Urinary bladder (tissue), 3 donors: ENCODE measurements at regions not wholly inside any gene's neighbourhood (a gene's known extent, or its start where the extent isn't known, plus 50 kb on each side); places are given as distances from the start of the nearest gene placed in this dataset.

Experiments
- DNase-seq: peaks from one replicate; pipeline ENCODE4 v3.0.0-alpha.2; 2015; ENCODE audit errors: extremely low spot score
- H3K27ac ChIP-seq: one replicate; pipeline ENCODE4 v1.5.1; 2013; ENCODE audit warnings: low read depth, mild to moderate bottlenecking, moderate library complexity
- H3K36me3 ChIP-seq: one replicate; pipeline ENCODE4 v1.6.1; 2013; ENCODE audit warnings: mild to moderate bottlenecking, moderate library complexity; ENCODE audit not compliant: insufficient read depth
- H3K4me1 ChIP-seq: one replicate; pipeline ENCODE4 v1.6.1; 2013; ENCODE audit warnings: mild to moderate bottlenecking, moderate library complexity; ENCODE audit not compliant: insufficient read depth
- H3K4me3 ChIP-seq: one replicate; pipeline ENCODE4 v1.5.1; 2013; ENCODE audit warnings: low read depth, low read length
- WGBS: extraction: QIAGEN DNeasy Blood & Tissue Kit; methylation state at CpG from one replicate; pipeline ENCODE4 v1.1.7; 2013; 5-methylcytosine and 5-hydroxymethylcytosine counted together
- donor health status: healthy with polysubstance abuse.
- donor health status: healthy.

DNA sequence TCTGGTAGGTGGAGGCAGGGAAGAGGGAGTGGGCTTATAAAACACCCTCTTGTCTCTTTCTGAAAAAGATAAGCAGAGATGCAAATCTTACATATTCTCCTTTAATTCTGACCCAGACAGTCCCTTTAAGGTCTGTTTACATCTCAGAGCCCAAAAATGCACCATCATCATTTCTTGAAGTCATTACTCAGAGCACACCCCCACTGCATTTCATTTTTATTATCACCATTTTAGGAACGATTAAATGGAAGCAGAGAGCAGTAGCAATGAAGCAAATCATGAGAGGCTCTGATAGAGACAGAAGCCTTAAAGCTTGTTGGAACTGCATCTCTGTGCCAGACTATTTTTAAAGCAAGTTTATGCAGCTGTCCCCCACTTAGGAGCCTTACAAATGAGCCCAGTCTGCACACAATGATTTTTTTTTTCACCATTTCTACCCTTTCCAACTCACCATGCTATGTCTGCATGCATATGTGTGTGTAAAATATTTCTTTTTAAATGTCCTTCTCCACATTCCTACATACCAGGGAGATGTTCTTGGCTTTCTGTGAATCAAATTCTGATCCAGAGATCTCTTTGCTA, 311.0 kb downstream of the GRIN2B start:
- H3K4me1 ChIP-seq: no peaks in the 10 kb centered on the region
- 19% methylated on average over 1 of the region's 1 CpG for WGBS
- H3K36me3 ChIP-seq: no peaks in the 10 kb centered on the region
- no peak overlapping the region for H3K27ac ChIP-seq
- no peak overlapping the region for H3K4me3 ChIP-seq
- DNase-seq: no peak

DNA sequence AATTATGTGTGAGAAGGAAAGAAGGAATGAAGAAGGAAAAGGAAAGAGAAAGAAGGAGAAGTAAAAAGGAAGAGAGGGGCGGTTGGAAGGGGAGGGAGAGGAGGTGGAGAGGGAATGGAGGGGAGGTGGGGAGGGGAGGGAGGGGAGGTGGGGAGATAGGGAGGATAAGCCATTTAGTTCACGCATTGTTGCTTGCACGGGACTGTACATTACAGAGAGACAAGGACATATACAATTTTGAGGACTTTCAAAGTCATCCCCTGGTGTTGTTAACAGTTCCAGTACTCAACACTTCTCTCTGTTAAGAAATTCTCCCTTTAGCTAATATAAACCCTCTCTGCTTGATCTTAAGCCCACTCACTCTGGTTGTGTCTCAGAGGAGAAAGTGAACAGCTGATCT, 312.5 kb downstream of the GRIN2B start:
- no peak for DNase-seq
- Histone ChIP-seq H3K4me3 (no peak overlapping the region), H3K27ac (no peak overlapping the region), H3K4me1 (no peaks in the 10 kb centered on the region), H3K36me3 (no peaks in the 10 kb centered on the region)
- 71% methylated on average over 3 of the region's 3 CpGs for WGBS

DNA sequence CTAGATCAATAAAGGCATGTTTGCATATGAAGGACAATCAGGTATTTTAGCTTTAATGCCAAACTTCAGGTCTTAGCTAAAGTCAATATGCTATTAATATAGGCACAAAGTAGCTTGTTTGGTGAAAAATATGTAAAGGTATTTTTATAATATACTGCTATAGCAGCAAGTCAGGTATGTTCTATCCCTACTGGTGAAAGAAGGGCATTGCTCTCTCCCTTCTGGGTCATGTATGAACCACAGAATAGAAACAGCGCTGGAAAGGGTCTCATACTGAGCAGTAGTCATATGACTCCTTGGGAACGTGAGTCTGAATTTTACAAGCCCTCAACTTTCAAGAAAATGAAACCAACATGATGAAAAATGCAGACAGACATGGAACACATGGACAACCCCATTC, 314.6 kb downstream of the GRIN2B start:
- H3K36me3 ChIP-seq: no peaks in the 10 kb centered on the region
- no peak for DNase-seq
- WGBS: 44% methylated on average over 2 of the region's 2 CpGs
- H3K4me1 ChIP-seq: no peaks in the 10 kb centered on the region
- no peak overlapping the region for H3K27ac ChIP-seq
- no peak overlapping the region for H3K4me3 ChIP-seq

DNA sequence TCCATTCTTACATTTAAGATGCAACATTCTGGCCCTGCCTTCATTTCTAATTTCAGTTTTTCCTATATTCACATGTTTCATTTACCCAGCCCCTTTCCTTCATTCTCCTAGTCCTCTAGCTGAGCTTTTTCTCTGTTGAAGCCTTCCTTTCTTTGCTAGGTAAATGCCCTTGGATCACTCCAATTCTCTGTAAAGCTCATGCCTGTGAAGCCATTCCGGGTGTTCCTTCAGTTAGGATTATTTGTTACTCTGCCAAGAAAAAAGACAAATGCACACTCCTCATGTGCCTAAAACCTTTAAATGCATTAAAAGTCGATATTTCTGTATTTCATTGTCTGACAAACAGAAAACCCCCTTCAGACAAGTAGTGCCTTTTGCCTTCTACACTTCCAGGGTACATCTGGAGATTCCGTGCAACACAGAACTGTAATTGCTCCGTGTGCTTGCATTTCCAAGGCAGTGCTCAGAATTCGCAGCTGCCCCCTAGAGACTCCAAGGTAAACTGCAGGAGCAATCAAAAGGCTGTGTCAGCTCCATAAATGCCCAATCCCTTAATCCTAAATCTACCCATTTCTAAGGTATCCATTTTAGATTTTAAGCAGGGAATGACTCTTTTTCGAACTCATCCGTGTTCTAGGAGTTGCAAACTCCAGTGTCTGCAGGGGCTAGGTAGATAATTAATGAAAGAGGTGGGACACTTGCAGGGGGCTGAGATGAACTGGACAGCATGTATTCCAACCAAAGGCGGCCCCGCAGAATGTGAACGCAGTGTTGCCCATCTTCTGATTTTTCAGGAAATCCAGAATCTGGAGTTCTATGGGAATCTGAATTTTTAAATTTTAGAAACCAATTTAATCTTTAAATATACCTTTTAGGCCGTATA, 320.2 kb downstream of the GRIN2B start:
- 42% methylated on average over 11 of the region's 11 CpGs for WGBS
- H3K36me3 ChIP-seq: no peaks in the 10 kb centered on the region
- DNase-seq: peak; percentile 23

DNA sequence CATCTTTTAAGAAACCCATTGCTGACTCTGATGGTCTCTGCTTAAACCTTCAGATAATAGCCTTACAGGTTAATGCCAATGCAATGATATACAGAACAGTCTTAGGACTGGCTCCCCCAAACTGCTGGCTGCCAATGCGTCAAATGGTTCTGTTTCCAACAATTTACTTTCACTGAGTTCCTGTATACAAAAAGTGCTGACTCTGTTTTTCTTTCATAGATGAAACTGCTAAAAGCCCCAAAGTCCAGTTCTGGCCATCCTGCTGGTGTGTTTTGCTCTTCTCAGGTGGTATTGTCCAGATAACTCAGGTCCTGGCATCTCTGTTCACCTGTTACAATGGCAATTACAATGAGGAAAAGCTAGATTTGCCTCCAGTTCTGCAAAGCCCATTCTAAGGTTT, 326.9 kb downstream of the GRIN2B start:
- WGBS: 80% methylated on average over 1 of the region's 1 CpG
- no peaks in the 10 kb centered on the region for H3K4me1 ChIP-seq

More for the DNA sequence above, 320.2 kb downstream of the GRIN2B start:
- no peak overlapping the region for H3K27ac ChIP-seq
- H3K4me3 ChIP-seq: no peak overlapping the region
- no peaks in the 10 kb centered on the region for H3K4me1 ChIP-seq

DNA sequence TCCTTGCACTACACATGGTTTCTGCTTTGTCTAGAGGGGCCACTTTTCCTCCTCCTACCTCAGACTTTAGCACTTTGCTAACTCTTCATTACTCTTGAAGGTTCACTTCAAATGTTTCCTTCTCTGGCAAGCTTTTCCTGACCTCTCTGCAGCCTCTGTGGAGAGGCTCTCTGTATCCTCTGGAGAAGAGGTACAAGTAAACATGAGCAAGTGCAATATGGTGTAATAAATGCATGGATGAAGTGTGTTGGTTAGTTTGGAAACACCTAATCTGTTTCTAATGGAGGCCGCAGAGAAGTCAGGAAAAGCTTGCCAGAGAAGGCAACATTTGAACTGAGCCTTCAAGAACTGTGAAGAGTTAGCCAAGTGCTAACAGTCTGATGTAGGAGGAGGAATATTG, 329.3 kb downstream of the GRIN2B start:
- H3K36me3 ChIP-seq: no peaks in the 10 kb centered on the region
- no peaks in the 10 kb centered on the region for H3K4me1 ChIP-seq
- 97% methylated on average over 1 of the region's 1 CpG for WGBS
- no peak overlapping the region for H3K4me3 ChIP-seq
- DNase-seq: no peak
- no peak overlapping the region for H3K27ac ChIP-seq

More for the DNA sequence above, 326.9 kb downstream of the GRIN2B start:
- H3K4me3 ChIP-seq: no peak overlapping the region
- DNase-seq: no peak
- no peak overlapping the region for H3K27ac ChIP-seq
- no peaks in the 10 kb centered on the region for H3K36me3 ChIP-seq

DNA sequence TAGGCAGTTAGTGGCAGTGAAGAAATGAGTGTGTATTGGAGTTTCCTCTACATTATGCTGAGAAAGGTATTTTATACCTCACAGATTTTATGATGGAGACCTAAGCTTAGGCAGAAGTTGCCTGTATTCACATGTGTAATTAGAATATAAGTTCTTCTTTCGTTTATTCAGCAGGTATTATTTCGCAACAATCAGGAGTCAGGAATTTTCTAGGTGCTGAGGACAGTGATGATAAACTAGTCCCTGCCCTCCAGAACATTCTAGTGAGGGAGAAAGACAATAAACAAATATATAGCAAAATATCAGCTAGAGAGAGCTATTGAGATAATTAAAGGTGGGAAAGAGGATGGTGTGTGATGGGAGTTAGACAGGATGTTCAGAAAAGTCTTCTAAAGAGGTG, 345.7 kb downstream of the GRIN2B start:
- WGBS: 60% methylated on average over 2 of the region's 2 CpGs
- H3K36me3 ChIP-seq: no peaks in the 10 kb centered on the region
- no peak for DNase-seq
- no peak overlapping the region for H3K27ac ChIP-seq
- no peaks in the 10 kb centered on the region for H3K4me1 ChIP-seq
- H3K4me3 ChIP-seq: no peak overlapping the region

DNA sequence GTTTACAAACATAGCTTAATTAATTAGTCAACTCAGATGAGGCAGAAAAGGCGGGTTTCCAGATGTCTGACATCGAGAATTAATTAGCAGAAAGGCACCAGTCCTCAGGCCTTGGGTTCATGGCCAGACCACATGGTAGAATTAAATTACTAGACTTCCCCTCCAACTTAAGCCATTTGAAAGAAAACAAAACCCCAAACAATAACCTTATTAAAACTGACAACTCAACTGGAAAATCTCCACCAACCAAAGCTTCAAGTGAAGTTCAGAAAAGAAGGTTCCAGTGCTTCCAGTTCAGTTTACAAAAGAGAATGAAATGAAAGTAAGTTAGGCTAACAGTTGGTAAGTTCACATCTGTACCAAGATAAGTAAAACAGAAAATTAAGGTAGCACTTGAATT, 349.5 kb downstream of the GRIN2B start:
- Histone ChIP-seq H3K4me3 (no peak overlapping the region), H3K4me1 (no peaks in the 10 kb centered on the region), H3K36me3 (no peaks in the 10 kb centered on the region), H3K27ac (no peak overlapping the region)
- no peak for DNase-seq
- 88% methylated on average over 2 of the region's 2 CpGs for WGBS

DNA sequence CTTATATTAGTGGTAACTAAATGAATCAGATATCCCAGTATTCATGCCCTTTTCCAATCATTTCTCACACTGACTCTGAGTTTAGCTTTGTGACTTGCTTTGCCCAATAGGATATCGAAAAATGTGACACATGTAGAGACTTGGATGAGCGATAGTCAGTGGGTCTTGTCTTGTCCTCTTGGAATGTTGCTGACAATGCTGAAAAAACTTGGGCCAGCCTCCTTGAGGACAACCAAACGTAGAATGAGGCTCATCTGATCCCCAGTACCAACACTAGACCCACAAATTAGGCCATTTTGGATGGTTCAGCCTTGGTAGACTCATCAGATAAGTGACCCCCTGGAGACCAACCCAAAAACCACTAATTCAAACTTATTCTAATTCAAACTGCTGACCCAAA, 351.0 kb downstream of the GRIN2B start:
- Histone ChIP-seq H3K36me3 (no peaks in the 10 kb centered on the region), H3K4me1 (no peaks in the 10 kb centered on the region), H3K4me3 (no peak overlapping the region), H3K27ac (no peak overlapping the region)
- 84% methylated on average over 3 of the region's 3 CpGs for WGBS
- no peak for DNase-seq

DNA sequence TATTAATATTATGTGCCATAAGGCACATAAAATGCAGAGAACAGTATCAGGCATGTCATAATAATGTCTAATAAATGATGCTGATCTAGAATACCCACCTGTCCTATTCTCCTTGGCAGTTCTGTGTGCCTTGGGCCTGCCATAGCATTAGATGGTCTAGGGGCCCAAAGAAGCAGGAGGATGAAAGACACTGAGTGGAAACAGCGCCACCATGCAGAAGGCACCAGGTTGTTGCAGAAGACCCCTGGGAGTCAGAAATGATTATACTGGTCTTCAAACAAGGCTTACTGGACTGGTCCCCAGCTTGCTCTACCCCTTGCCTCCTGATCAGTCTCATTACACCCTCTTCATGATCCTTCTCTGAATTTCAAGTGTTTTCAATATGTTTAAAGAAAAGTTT, 353.3 kb downstream of the GRIN2B start:
- 94% methylated on average over 1 of the region's 1 CpG for WGBS
- no peak overlapping the region for H3K27ac ChIP-seq
- H3K36me3 ChIP-seq: no peaks in the 10 kb centered on the region
- no peak for DNase-seq
- H3K4me3 ChIP-seq: no peak overlapping the region
- H3K4me1 ChIP-seq: no peaks in the 10 kb centered on the region

DNA sequence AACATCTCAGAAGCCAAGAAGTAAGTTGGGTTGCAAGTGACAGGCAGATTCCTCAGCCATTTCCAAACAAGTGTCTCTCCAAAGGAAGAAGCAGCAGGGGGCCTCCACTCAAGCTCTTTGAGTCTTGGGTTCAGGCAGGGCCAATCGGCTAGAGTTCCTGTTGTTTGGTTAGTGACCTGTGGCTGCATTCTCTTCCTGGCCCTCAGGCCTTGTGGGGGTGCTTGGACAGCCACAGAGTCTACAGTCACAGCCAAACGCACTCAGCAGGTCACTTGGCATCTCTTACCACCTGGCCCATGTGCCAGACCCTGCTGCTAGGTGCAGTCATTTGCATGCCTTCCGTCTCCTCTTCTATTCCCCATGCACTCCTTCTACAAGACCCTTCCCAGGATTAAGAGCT, 353.9 kb downstream of the GRIN2B start:
- Histone ChIP-seq H3K4me1 (no peaks in the 10 kb centered on the region), H3K4me3 (no peak overlapping the region), H3K27ac (no peak overlapping the region), H3K36me3 (no peaks in the 10 kb centered on the region)
- 78% methylated on average over 3 of the region's 3 CpGs for WGBS
- no peak for DNase-seq

DNA sequence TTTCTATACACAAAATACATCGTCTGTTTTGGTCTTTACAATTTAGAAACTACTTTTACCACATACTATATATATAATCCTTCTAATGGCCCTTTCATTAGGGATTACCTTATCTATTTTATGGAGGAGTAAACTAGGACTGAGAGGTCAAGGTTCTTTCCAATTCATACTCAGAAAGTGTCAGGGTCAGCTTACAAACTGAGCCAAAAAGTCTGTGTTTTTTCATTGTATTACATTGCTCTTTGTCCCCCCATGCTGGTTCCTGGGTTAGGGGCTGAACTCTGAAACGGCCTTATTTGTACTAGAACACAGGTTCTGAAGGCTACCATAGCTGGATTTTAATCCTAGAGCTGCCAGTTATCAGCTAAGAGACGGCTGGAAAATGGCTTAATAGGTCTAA, 368.1 kb downstream of the GRIN2B start:
- H3K4me1 ChIP-seq: no peaks in the 10 kb centered on the region
- no peak overlapping the region for H3K4me3 ChIP-seq
- no peaks in the 10 kb centered on the region for H3K36me3 ChIP-seq
- WGBS: 48% methylated on average over 3 of the region's 3 CpGs
- H3K27ac ChIP-seq: no peak overlapping the region
- no peak for DNase-seq

DNA sequence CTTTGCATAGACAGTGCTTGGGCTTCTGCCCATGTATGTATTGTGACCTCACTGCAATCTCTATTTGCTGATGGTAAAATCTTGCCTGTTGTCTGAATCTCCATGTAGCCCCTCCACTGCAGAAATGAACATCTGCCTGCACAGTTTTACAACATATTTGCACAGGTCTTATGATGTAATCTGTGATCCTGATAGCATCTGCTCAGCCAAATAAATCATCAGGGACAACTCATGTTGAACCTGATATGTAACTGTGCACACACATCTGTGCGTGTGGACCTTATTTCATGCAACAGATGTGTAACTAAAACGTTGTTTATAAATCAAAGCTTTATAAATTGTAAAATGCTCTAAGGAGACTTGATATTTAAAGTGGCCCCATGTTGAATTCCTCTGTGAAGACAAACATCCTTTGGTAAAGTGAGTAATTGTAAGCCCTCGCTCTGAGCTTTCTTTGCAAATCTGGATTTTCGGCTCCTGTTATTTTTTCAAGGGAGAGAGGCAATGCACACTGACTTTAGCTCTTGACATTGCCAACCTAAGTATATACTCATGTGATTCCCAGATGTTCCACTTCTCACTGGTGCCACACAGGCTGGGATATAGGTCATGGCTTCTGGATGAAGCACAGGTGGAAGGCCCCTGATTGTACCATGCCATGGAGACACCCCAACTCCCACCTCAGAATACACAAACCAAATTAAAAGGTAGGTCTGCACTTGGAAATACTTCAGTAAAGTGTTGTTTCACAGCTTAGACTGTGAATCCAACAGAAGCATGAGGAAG, 371.3 kb downstream of the GRIN2B start:
- H3K36me3 ChIP-seq: no peaks in the 10 kb centered on the region
- H3K4me3 ChIP-seq: no peak overlapping the region
- H3K4me1 ChIP-seq: no peaks in the 10 kb centered on the region
- H3K27ac ChIP-seq: no peak overlapping the region
- no peak for DNase-seq
- 40% methylated on average over 4 of the region's 4 CpGs for WGBS

DNA sequence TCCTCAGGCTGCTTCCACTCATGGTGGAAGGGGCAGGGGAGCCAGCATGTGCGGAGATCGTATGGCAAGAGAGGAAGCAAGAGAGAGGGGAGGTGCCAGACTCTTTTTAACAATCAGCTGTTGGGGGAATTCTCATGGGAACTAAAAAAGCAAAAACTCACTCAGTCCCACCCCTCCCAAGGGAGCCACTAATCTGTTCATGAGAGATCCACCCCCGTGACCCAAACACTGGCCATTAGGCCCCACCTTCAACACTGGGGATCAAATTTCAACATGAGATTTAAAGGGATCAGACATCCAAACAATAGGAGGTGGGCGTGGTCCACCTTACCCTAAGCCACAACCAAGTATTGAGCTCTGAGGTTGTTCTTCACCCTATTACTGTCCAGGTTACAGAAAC, 375.1 kb downstream of the GRIN2B start:
- Histone ChIP-seq H3K36me3 (no peaks in the 10 kb centered on the region), H3K4me3 (no peak overlapping the region), H3K27ac (no peak overlapping the region), H3K4me1 (no peaks in the 10 kb centered on the region)
- 52% methylated on average over 4 of the region's 4 CpGs for WGBS
- no peak for DNase-seq
